ENCODE measurements at regions not wholly inside any gene's neighbourhood (a gene's known extent, or its start where the extent isn't known, plus 50 kb on each side); places are given as distances from the start of the nearest gene placed in this dataset.
A peak's percentile ranks its signal among the peaks of the same experiment; 100 is the strongest.

- no peak overlapping the region for H3K27ac ChIP-seq
- TF ChIP-seq CTCF (conservative IDR thresholded peaks at IDR 0.05), result no peak
Measured at GRCh38 chr5:91532281-91532680, 149.2 kb upstream of the ARRDC3 start.

GRCh38 chr5:91528831-91529230, 145.7 kb upstream of the ARRDC3 start:
- H3K27ac ChIP-seq, result peak overlapping the region; percentile 40; the same call in 1 of the 2 replicates
- TF ChIP-seq CTCF (conservative IDR thresholded peaks at IDR 0.05), result no peak

- no peak overlapping the region for H3K27ac ChIP-seq
- TF ChIP-seq CTCF (conservative IDR thresholded peaks at IDR 0.05), result no peak
Measured at GRCh38 chr5:91521785-91522184, 138.7 kb upstream of the ARRDC3 start.

GRCh38 chr5:91521334-91521733, 138.2 kb upstream of the ARRDC3 start:
- no peak overlapping the region for H3K27ac ChIP-seq
- TF ChIP-seq CTCF (conservative IDR thresholded peaks at IDR 0.05), result no peak

GRCh38 chr5:91514400-91514799, 131.3 kb upstream of the ARRDC3 start:
- H3K27ac ChIP-seq, result no peak overlapping the region
- TF ChIP-seq CTCF (conservative IDR thresholded peaks at IDR 0.05), result no peak

- H3K27ac ChIP-seq, result peak overlapping the region; percentile 11; the same call in 1 of the 2 replicates
- TF ChIP-seq CTCF (conservative IDR thresholded peaks at IDR 0.05), result no peak
Measured at GRCh38 chr5:91503321-91503720, 120.2 kb upstream of the ARRDC3 start.

GRCh38 chr5:91500758-91501157, 117.6 kb upstream of the ARRDC3 start:
- TF ChIP-seq CTCF (conservative IDR thresholded peaks at IDR 0.05), result no peak
- peak overlapping the region; percentile 74 for H3K27ac ChIP-seq
